NCI-H2196 treated with DMSO at 0.1 percent for 48 hours (cell line): ENCODE measurements at regions not wholly inside any gene's neighbourhood (a gene's known extent, or its start where the extent isn't known, plus 50 kb on each side); places are given as distances from the start of the nearest gene placed in this dataset.
A peak's percentile ranks its signal among the peaks of the same experiment; 100 is the strongest.

ENCODE experiments used
- DNase-seq: peaks from one replicate; lab custom pipeline; 2025; ENCODE audit not compliant: unreplicated experiment; lab: John Stamatoyannopoulos, UW

DNA sequence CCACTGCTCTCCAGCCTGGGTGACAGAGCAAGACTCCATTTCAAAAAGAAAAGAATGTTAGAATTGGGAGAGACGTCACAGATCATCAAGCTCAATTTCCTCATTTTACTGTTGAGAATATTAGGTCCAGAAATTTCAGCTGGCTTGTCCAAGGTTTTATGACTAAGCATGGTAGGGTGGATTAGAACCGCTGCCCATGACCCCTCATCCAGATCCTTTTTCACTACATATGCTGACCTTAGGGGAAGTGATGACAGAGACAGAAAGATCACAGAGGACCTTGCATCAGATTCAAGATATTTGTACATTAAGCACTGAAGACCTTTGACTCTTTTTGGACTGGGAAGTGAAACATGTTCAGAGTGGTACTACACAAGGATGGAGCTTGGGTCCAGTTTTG lies 134.5 kb downstream of the ADAMTS15 start:
- DNase-seq = no peak

- no peak for DNase-seq
Observed at GRCh38 chr11:130583801-130584211, 135.4 kb downstream of the ADAMTS15 start.

GRCh38 chr11:130585545-130585944 lies 137.1 kb downstream of the ADAMTS15 start:
- DNase-seq = no peak

GRCh38 chr11:130587658-130588057 lies 139.2 kb downstream of the ADAMTS15 start:
- no peak for DNase-seq

- no peak for DNase-seq
Observed at GRCh38 chr11:130588471-130588870, 140.0 kb downstream of the ADAMTS15 start.

DNA sequence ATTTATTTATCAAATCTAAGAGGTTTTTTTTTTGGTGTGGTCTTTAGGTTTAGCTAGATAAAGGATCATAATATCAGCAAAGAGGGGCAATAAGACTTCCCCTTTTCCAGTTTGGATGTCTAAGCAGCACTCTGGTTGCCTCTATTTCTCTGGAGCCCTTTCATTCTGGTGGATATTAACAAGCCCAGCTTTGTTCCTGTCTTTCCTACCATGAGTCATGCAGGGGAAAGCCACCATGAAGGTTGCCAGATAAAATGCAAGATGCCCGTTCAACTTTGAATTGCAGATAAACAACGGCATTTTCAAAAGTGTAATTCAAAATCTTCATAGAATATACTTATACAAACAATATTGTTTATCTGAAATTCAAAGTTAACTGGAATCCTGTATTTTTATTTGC lies 143.6 kb downstream of the ADAMTS15 start:
- DNase-seq = no peak

DNA sequence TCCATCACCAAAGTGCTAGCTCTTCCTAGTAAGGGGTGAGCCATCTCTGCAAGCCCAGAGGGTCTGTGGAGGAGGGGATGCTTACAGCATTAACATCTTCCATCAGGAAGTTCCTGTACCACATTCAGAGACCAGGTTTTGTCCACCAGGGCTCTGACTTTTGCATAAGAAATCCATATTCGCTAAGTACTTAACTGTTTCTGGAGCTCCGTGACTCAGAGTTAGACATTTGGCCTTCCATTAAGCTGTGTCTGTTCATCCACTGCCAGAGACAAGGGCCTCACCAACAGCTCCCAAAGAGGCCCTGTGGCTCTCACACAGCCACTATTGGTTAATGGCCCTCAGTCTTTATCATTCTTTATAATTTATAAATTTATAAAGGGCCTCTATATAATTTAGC lies 144.6 kb downstream of the ADAMTS15 start:
- no peak for DNase-seq

- DNase-seq = no peak
Observed at GRCh38 chr11:130598433-130598832, 150.0 kb downstream of the ADAMTS15 start.

DNA sequence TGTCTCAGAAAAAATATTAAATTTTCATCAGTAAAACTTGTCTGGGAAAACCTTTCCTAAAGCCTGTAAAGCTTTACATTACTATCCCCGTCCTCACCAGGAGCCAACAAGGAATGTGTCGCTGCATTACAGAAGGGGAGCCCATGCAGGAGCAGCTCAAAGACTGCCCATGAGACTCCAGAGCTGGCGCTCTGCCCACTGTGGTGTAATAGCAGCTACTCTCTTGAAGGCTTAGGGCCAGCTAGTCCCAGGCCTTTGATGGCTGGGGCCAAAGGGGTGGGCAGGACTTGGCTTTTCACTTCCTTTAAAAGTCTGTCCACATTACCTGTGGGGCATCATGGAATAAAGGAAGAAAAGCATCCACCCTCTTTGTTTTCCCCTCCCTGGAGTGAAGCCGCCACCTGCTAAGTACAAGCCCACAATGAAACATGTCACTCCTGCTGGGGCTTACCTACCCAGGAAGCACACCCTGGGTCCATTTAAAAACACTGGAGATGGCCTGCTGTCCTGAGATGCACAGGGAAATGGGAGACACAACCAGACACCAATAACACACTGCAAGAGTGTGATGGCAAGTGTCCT lies 150.7 kb downstream of the ADAMTS15 start:
- DNase-seq = no peak

DNA sequence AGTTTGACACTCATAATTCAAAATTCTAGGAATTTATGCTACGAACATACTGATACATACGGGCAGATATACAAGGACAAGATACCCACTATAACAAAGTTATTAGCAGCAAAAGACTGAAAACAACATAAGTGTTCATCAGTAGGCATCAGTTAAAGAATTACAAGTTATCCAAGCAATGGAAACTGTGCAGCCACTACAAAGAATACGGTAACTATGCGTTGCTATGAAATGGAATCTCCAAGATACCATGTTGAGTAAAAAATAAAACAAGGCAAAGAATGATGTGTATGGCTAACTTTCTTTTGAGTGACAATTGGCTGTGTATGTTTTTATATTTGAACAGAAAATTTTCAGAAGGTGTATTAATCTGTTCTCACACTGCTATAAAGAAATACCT lies 151.7 kb downstream of the ADAMTS15 start:
- no peak for DNase-seq

DNA sequence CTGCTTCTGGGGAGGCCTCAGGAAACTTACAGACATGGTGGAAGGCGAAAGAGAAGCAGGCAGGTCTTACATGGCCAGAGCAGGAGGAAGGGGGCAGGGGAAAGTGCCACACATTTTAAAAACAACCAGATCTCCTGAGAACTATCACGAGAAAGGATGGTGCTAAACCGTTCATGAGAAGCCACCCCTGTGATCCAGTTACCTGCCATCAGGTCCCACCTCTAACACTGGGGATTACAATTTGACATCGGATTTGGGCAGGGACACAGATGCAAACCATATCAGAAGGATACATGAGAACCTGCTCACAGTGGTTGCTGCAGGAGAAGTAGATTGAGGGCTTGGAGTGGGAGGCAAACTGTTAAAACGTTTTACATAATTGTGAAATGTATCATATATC lies 152.2 kb downstream of the ADAMTS15 start:
- DNase-seq = no peak

DNA sequence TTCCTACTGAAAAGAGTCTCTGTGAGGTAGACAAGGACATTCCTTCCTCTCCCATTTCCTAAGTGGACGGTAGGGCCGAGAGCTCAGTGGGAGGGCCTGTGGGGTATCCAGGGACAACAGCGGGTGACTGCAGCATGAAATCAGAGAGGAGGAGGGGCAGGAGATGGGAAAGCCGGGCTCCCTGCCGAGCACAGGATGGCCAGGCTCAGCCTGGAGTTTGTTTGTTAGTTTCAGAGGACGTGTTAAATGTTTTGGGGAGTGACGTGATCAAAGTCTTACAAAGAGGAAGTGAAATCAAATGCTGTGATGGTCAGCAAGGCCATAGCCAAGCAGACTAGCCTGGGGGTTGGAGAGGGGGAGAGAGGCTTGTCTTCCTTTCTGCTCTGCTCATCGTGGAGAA lies 152.7 kb downstream of the ADAMTS15 start:
- DNase-seq = no peak

DNA sequence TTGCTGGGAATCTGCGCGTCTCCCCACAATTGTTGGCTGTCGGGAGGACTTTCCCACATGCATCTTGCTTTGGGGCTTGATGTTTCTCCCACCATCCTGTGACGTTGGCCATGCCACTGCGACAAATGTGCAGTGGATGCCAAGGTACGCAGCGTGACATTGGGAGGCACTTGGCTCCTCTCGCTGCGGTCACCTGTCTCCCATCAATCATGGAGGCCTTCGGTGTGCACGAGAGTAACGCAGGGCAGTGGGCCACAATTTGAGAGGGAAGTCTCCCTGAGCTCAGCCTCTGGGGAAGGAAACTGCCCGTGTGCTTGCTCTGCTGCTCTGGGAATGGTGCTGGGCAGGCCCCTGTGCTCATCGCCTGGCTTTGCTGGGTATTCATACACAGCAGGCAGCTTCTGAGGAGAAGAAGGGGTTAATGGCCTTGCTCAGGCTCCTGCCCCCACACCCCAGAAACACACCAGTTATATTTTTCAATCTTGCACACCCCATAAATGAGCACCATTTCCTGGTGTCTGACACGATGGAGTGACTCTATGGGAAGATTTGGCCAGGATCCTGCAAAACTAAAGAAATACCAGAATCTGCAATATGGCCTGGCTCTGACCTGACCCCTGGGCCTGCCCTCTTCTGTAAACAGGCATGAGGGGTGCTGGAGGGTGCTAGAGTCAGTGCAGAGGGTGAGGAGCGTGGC lies 153.5 kb downstream of the ADAMTS15 start:
- DNase-seq = no peak

GRCh38 chr11:130602641-130603334 lies 154.3 kb downstream of the ADAMTS15 start:
- no peak for DNase-seq

DNA sequence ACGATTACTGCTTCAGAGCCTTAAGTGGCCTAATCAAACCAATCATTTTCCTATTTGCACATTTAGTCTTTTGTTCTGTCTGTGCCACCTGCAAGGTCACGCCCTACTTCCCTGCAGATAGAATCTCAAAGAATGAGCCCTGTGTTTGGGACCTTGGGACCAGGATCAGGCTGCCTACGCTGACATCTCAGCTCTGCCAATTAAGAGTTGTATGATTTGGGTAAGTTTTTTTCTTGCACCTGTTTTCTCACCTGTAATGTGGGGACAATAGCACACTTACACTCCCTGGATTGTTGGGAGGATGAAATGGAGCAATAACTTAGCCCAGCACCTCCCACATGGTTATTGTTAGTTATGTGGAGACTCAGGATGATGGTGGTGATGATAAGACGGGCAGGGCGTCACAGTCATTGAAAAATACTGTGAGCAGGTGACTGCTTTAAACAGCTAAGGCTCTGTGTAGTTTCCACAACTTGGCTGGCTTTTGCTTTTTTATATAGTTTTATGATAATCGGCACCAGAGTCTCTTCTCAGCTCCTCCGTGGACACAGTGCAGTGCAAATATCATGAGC lies 155.0 kb downstream of the ADAMTS15 start:
- DNase-seq = peak; percentile 10

DNA sequence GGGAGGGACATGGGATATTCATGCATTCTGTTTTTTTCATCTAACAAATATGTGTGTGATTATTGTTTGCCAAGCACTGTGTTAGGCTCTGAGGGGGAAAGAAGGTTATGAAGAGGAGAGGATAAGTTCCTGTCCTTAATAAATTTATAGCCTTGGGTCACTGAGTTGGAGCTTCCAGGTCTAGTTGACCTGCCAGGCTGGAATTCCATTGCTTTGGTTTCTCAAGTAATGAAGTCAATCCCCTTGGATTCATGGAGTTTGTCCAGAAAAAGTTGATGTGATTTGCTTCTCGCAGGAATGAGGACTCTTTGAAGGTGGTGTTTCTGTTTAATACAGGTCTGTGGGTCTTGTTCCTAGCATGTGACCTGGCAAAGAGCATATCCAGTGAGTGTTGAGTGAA lies 156.2 kb downstream of the ADAMTS15 start:
- DNase-seq = no peak

DNA sequence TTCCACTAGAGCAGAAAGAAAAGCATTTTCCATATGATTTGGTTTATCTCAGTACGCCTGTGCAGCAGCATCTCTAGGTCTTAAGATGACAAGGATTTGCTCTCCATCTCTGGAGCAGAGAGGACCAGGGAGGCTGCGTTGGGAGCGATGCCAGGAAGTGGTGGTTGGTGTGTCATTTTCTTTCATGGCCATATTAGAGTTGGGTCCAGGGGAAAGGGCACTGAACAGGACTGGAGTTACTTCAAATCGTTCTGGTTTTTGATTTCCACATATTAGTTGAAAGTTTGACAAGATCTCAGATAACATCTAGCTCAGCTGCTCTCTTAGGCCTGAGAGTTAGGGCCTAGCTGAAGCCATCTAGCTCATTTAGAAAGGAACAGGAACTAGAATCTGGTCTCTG lies 157.7 kb downstream of the ADAMTS15 start:
- no peak for DNase-seq

DNA sequence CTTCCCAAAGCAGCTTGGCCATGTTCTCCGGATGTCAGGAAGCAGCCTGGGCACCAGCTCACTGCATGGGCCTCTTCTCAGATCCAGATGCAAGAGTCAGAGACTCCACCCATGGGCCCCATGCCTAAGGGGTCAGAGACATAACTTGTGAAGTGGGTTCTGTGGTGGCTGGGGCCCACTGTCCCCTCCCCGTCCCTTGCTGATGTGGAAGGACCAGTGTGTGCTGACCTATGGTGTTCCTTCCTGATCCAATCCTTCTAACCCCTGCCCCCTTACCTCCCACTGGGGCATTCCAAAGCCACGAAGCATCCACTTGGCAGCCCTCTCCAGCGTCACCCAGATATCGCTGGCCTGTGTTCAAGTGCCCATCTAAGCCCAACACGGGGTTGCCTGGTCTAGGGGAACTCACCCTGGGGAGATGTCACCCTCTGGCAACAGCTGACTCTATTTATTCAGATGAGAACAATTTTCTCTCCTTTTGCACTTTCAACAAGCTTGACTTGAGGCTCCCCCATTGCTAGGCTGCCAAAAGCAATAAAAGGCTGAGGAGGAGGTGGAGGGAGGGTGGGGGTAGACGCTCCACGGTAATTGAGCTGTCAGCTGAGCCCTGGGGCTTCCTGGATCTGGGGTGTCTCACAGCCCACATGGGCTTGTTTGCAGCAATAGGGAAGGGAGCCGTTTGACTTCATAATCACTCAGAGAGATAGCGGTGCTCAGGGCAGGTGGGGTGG lies 158.5 kb downstream of the ADAMTS15 start:
- DNase-seq = no peak

- no peak for DNase-seq
Observed at GRCh38 chr11:130608287-130608686, 159.8 kb downstream of the ADAMTS15 start.

DNA sequence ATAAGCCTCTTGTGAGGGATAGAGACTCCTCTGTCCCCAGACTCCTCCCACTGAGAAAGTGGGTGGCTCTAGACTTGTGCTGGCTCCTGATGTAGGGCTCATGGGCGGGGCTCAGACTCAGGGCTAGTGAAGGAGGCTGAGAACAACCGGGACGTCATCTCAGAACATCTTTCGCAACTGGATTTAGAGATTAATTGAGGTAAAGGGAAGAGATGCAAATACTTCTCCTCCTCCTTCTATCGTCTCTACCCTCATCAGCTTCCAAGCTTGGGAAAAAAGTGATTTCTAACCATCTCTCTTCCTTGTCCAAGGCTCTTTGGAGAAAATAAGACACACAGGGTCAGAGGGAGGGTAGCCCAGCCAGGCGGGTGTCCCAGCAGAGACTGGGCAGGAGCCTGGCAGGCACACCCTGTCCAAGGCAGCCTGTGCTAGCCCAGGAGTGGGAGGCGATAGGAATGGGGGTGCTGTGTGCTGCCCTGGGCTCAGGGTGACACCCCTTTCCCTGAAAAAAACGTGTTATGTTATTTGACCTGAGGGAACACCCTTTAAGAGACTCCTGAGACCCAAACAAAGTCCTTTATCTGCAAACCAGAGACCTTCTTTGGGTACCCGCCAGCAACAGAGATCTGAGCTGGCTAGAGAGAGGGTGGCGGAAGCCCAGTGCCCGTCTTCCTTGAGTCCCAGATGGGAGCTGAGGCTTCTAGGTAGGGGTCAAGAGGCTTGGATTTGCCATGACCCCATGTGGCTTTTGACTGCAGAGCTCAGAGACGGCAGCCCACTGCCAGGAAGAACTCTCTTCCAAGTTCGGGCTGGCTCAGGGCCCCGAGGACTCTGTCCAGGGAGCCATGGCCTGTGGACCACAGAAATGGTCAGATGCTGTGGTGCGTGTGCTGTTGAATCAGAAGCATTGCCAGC lies 160.9 kb downstream of the ADAMTS15 start:
- DNase-seq = no peak
